SK-N-SH (cell line): ENCODE measurements at regions not wholly inside any gene's neighbourhood (a gene's known extent, or its start where the extent isn't known, plus 50 kb on each side); places are given as distances from the start of the nearest gene placed in this dataset.

Experiments
- EP300 ChIP-seq, 2 experiments: IDR thresholded peaks; 2 replicates each; pipeline versions ENCODE4 v1.4.0 to v1.6.1; 2012; ENCODE audit warnings: borderline replicate concordance in 1 of 2, low read depth in 1 of 2, low read length in 1 of 2
- EZH2phosphoT487 ChIP-seq: fragments of 200-600 bp; sonication (generic); IDR thresholded peaks from 2 replicates; pipeline ENCODE4 v1.6.1; 2017; ENCODE audit warnings: low read depth, mixed run types, mild to moderate bottlenecking, antibody characterized with exemption, moderate library complexity, borderline replicate concordance
- JUND ChIP-seq: IDR thresholded peaks from 2 replicates; pipeline ENCODE4 v1.4.0; 2012
- RAD21 ChIP-seq: IDR thresholded peaks from 2 replicates; pipeline ENCODE4 v1.6.1; 2012; ENCODE audit warnings: mild to moderate bottlenecking, low read length
- RCOR1 ChIP-seq: fragments of 150-350 bp; IDR thresholded peaks from 2 replicates; pipeline ENCODE4 v1.6.1; 2017; ENCODE audit warnings: antibody characterized with exemption, low read length
- TAF1 ChIP-seq: IDR thresholded peaks from 2 replicates; pipeline ENCODE4 v1.6.1; 2012; ENCODE audit warnings: low read depth, mild to moderate bottlenecking, low read length, moderate library complexity, borderline replicate concordance
- YY1 ChIP-seq: IDR thresholded peaks from 2 replicates; pipeline ENCODE4 v1.4.0; 2012; ENCODE audit warnings: low read depth, mild to moderate bottlenecking
- TF ChIP-seq, protein P1 (sequence below): fragments of 200-600 bp; sonication (generic); IDR thresholded peaks from 2 replicates; pipeline ENCODE4 v1.6.1; 2017; ENCODE audit warnings: antibody characterized with exemption, mild to moderate bottlenecking, moderate library complexity
- TF ChIP-seq, protein P2 (sequence below): IDR thresholded peaks from 2 replicates; pipeline ENCODE4 v1.4.0; 2012; ENCODE audit warnings: low read depth, borderline replicate concordance
- TF ChIP-seq, protein P3 (sequence below): IDR thresholded peaks from 2 replicates; pipeline ENCODE4 v1.6.1; 2012; ENCODE audit warnings: mild to moderate bottlenecking, low read depth, low read length, moderate library complexity
- TF ChIP-seq, protein P4 (sequence below): IDR thresholded peaks from 2 replicates; pipeline ENCODE4 v1.4.0; 2012; ENCODE audit warnings: low read depth
- TF ChIP-seq, protein P5 (sequence below): fragments of 150-350 bp; IDR thresholded peaks from 2 replicates; pipeline ENCODE4 v1.6.1; 2017; ENCODE audit warnings: antibody characterized with exemption, low read length, low read depth, borderline replicate concordance

DNA sequence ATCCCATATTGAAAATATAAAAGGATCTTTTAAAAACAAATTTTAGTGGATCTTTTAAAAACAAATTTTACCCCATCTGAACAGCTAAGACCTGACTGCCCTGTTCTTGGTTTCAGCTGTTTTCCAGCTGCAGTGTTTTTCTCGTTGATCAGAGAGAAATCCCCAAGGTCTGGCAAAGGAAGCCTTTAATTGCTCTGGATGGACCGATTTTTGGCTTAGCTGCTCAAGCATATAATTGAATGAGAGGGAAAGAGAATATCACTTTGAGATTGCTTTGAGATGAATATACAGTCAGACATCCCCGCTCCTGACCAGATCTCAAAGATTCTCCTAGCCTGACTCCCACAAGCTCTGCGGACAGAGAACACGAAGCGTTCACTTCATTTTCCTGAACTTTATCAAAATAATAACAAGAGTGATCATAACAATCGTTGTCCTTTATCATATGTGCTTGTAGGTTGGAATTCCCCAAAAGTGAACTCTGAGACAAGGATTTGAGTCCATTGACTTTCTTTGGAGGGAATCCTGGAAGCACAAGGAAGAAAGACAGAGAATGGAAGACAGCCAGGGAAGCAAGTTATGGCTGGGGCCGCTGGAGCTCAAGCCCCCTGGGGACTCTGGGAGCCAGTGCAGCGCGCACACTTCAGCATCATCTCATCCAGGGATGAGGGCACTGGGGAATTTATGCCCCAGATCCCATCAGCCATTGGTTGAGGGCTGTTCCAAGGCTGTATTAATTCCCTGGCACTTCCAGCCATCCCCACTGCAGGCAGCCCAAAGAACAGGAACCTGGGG, 101.3 kb downstream of the SNX5 start:
- TF ChIP-seq, protein P1, sequence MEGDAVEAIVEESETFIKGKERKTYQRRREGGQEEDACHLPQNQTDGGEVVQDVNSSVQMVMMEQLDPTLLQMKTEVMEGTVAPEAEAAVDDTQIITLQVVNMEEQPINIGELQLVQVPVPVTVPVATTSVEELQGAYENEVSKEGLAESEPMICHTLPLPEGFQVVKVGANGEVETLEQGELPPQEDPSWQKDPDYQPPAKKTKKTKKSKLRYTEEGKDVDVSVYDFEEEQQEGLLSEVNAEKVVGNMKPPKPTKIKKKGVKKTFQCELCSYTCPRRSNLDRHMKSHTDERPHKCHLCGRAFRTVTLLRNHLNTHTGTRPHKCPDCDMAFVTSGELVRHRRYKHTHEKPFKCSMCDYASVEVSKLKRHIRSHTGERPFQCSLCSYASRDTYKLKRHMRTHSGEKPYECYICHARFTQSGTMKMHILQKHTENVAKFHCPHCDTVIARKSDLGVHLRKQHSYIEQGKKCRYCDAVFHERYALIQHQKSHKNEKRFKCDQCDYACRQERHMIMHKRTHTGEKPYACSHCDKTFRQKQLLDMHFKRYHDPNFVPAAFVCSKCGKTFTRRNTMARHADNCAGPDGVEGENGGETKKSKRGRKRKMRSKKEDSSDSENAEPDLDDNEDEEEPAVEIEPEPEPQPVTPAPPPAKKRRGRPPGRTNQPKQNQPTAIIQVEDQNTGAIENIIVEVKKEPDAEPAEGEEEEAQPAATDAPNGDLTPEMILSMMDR: no peak
- TF ChIP-seq RAD21 (no peak), RCOR1 (no peak), EP300 (IDR thresholded peaks at IDR 0.05; ENCODE audit: borderline replicate concordance in 1 of 2, low read depth in 1 of 2, low read length in 1 of 2) (no peak), YY1 (no peak), EZH2phosphoT487 (no peak), JUND (no peak), TAF1 (no peak)
- TF ChIP-seq, protein P2, sequence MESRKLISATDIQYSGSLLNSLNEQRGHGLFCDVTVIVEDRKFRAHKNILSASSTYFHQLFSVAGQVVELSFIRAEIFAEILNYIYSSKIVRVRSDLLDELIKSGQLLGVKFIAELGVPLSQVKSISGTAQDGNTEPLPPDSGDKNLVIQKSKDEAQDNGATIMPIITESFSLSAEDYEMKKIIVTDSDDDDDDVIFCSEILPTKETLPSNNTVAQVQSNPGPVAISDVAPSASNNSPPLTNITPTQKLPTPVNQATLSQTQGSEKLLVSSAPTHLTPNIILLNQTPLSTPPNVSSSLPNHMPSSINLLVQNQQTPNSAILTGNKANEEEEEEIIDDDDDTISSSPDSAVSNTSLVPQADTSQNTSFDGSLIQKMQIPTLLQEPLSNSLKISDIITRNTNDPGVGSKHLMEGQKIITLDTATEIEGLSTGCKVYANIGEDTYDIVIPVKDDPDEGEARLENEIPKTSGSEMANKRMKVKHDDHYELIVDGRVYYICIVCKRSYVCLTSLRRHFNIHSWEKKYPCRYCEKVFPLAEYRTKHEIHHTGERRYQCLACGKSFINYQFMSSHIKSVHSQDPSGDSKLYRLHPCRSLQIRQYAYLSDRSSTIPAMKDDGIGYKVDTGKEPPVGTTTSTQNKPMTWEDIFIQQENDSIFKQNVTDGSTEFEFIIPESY: no peak
- TF ChIP-seq, protein P3, sequence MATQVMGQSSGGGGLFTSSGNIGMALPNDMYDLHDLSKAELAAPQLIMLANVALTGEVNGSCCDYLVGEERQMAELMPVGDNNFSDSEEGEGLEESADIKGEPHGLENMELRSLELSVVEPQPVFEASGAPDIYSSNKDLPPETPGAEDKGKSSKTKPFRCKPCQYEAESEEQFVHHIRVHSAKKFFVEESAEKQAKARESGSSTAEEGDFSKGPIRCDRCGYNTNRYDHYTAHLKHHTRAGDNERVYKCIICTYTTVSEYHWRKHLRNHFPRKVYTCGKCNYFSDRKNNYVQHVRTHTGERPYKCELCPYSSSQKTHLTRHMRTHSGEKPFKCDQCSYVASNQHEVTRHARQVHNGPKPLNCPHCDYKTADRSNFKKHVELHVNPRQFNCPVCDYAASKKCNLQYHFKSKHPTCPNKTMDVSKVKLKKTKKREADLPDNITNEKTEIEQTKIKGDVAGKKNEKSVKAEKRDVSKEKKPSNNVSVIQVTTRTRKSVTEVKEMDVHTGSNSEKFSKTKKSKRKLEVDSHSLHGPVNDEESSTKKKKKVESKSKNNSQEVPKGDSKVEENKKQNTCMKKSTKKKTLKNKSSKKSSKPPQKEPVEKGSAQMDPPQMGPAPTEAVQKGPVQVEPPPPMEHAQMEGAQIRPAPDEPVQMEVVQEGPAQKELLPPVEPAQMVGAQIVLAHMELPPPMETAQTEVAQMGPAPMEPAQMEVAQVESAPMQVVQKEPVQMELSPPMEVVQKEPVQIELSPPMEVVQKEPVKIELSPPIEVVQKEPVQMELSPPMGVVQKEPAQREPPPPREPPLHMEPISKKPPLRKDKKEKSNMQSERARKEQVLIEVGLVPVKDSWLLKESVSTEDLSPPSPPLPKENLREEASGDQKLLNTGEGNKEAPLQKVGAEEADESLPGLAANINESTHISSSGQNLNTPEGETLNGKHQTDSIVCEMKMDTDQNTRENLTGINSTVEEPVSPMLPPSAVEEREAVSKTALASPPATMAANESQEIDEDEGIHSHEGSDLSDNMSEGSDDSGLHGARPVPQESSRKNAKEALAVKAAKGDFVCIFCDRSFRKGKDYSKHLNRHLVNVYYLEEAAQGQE: no peak
- TF ChIP-seq, protein P4, sequence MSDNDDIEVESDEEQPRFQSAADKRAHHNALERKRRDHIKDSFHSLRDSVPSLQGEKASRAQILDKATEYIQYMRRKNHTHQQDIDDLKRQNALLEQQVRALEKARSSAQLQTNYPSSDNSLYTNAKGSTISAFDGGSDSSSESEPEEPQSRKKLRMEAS: no peak
- TF ChIP-seq, protein P5, sequence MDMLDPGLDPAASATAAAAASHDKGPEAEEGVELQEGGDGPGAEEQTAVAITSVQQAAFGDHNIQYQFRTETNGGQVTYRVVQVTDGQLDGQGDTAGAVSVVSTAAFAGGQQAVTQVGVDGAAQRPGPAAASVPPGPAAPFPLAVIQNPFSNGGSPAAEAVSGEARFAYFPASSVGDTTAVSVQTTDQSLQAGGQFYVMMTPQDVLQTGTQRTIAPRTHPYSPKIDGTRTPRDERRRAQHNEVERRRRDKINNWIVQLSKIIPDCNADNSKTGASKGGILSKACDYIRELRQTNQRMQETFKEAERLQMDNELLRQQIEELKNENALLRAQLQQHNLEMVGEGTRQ: no peak
